ENCODE measurements at regions not wholly inside any gene's neighbourhood (a gene's known extent, or its start where the extent isn't known, plus 50 kb on each side); places are given as distances from the start of the nearest gene placed in this dataset.

GRCh38 chr11:97349201-97349600, 959.4 kb downstream of the JRKL start:
- no peak overlapping the region for H3K4me3 ChIP-seq (ENCODE audit: low read depth, low read length)
- H3K36me3 ChIP-seq (ENCODE audit: control insufficient read depth, insufficient read depth, low read length) = no peaks in the 10 kb centered on the region
- DNase-seq (ENCODE audit: low read depth) = no peak
- no peak for TF ChIP-seq CTCF (IDR thresholded peaks at IDR 0.05; ENCODE audit: insufficient read depth, low read length, poor library complexity, severe bottlenecking)
- no peaks in the 10 kb centered on the region for H3K27me3 ChIP-seq (ENCODE audit: control insufficient read depth, insufficient read depth, low read length)

- TF ChIP-seq CTCF (IDR thresholded peaks at IDR 0.05; ENCODE audit: insufficient read depth, low read length, poor library complexity, severe bottlenecking) = no peak
- no peak for DNase-seq (ENCODE audit: low read depth)
- Histone ChIP-seq H3K36me3 (ENCODE audit: control insufficient read depth, insufficient read depth, low read length) (no peaks in the 10 kb centered on the region), H3K27me3 (ENCODE audit: control insufficient read depth, insufficient read depth, low read length) (no peaks in the 10 kb centered on the region), H3K4me3 (ENCODE audit: low read depth, low read length) (no peak overlapping the region)
These were observed 962.1 kb downstream of the JRKL start for GRCh38 chr11:97351939-97352338.

- no peak for TF ChIP-seq CTCF (IDR thresholded peaks at IDR 0.05; ENCODE audit: insufficient read depth, low read length, poor library complexity, severe bottlenecking)
- H3K27me3 ChIP-seq (ENCODE audit: control insufficient read depth, insufficient read depth, low read length) = no peaks in the 10 kb centered on the region
- no peak for DNase-seq (ENCODE audit: low read depth)
- no peaks in the 10 kb centered on the region for H3K36me3 ChIP-seq (ENCODE audit: control insufficient read depth, insufficient read depth, low read length)
- no peak overlapping the region for H3K4me3 ChIP-seq (ENCODE audit: low read depth, low read length)
These were observed 964.2 kb downstream of the JRKL start for GRCh38 chr11:97354026-97354425.

GRCh38 chr11:97354576-97354975, 964.8 kb downstream of the JRKL start:
- TF ChIP-seq CTCF (IDR thresholded peaks at IDR 0.05; ENCODE audit: insufficient read depth, low read length, poor library complexity, severe bottlenecking) = no peak
- no peaks in the 10 kb centered on the region for H3K27me3 ChIP-seq (ENCODE audit: control insufficient read depth, insufficient read depth, low read length)
- no peak overlapping the region for H3K4me3 ChIP-seq (ENCODE audit: low read depth, low read length)
- H3K36me3 ChIP-seq (ENCODE audit: control insufficient read depth, insufficient read depth, low read length) = no peaks in the 10 kb centered on the region
- no peak for DNase-seq (ENCODE audit: low read depth)

GRCh38 chr11:97355230-97355629, 965.4 kb downstream of the JRKL start:
- Histone ChIP-seq H3K27me3 (ENCODE audit: control insufficient read depth, insufficient read depth, low read length) (no peaks in the 10 kb centered on the region), H3K4me3 (ENCODE audit: low read depth, low read length) (no peak overlapping the region), H3K36me3 (ENCODE audit: control insufficient read depth, insufficient read depth, low read length) (no peaks in the 10 kb centered on the region)
- no peak for TF ChIP-seq CTCF (IDR thresholded peaks at IDR 0.05; ENCODE audit: insufficient read depth, low read length, poor library complexity, severe bottlenecking)
- no peak for DNase-seq (ENCODE audit: low read depth)

GRCh38 chr11:97356144-97356543, 966.3 kb downstream of the JRKL start:
- no peak for TF ChIP-seq CTCF (IDR thresholded peaks at IDR 0.05; ENCODE audit: insufficient read depth, low read length, poor library complexity, severe bottlenecking)
- Histone ChIP-seq H3K27me3 (ENCODE audit: control insufficient read depth, insufficient read depth, low read length) (no peaks in the 10 kb centered on the region), H3K36me3 (ENCODE audit: control insufficient read depth, insufficient read depth, low read length) (no peaks in the 10 kb centered on the region), H3K4me3 (ENCODE audit: low read depth, low read length) (no peak overlapping the region)
- DNase-seq (ENCODE audit: low read depth) = no peak
